ENCODE measurements at regions not wholly inside any gene's neighbourhood (a gene's known extent, or its start where the extent isn't known, plus 50 kb on each side); places are given as distances from the start of the nearest gene placed in this dataset.

- TF ChIP-seq CTCF (IDR thresholded peaks at IDR 0.05) (no peak), POLR2A (IDR thresholded peaks at IDR 0.05) (no peak)
Observed at GRCh38 chr5:17819783-17820182, 185.5 kb downstream of the TAF11L14 start.

Measured in adrenal gland (tissue), 5 donors.